ENCODE measurements at regions not wholly inside any gene's neighbourhood (a gene's known extent, or its start where the extent isn't known, plus 50 kb on each side); places are given as distances from the start of the nearest gene placed in this dataset.

GRCh38 chr18:29018976-29019375 is 842.0 kb upstream of the CDH2 start:
- H3K4me3 ChIP-seq (ENCODE audit: control insufficient read depth, low read depth, low read length), result no peak overlapping the region
- DNase-seq (ENCODE audit: low read depth), result no peak
- no peak for TF ChIP-seq CTCF (IDR thresholded peaks at IDR 0.05; ENCODE audit: control insufficient read depth, insufficient read depth, low read depth, low read length, missing control alignments)

GRCh38 chr18:29012883-29013465 is 836.0 kb upstream of the CDH2 start:
- H3K4me3 ChIP-seq (ENCODE audit: control insufficient read depth, low read depth, low read length), result no peak overlapping the region
- TF ChIP-seq CTCF (IDR thresholded peaks at IDR 0.05; ENCODE audit: control insufficient read depth, insufficient read depth, low read depth, low read length, missing control alignments), result no peak
- no peak for DNase-seq (ENCODE audit: low read depth)

GRCh38 chr18:29012364-29012763 is 835.4 kb upstream of the CDH2 start:
- no peak overlapping the region for H3K4me3 ChIP-seq (ENCODE audit: control insufficient read depth, low read depth, low read length)
- no peak for DNase-seq (ENCODE audit: low read depth)
- TF ChIP-seq CTCF (IDR thresholded peaks at IDR 0.05; ENCODE audit: control insufficient read depth, insufficient read depth, low read depth, low read length, missing control alignments), result no peak

GRCh38 chr18:29009250-29009803 is 832.4 kb upstream of the CDH2 start:
- DNase-seq (ENCODE audit: low read depth), result no peak
- H3K4me3 ChIP-seq (ENCODE audit: control insufficient read depth, low read depth, low read length), result no peak overlapping the region
- TF ChIP-seq CTCF (IDR thresholded peaks at IDR 0.05; ENCODE audit: control insufficient read depth, insufficient read depth, low read depth, low read length, missing control alignments), result no peak

GRCh38 chr18:29008809-29009208 is 831.9 kb upstream of the CDH2 start:
- DNase-seq (ENCODE audit: low read depth), result no peak
- no peak overlapping the region for H3K4me3 ChIP-seq (ENCODE audit: control insufficient read depth, low read depth, low read length)
- TF ChIP-seq CTCF (IDR thresholded peaks at IDR 0.05; ENCODE audit: control insufficient read depth, insufficient read depth, low read depth, low read length, missing control alignments), result no peak

GRCh38 chr18:29007986-29008654 is 831.2 kb upstream of the CDH2 start:
- no peak for DNase-seq (ENCODE audit: low read depth)
- no peak for TF ChIP-seq CTCF (IDR thresholded peaks at IDR 0.05; ENCODE audit: control insufficient read depth, insufficient read depth, low read depth, low read length, missing control alignments)

More at GRCh38 chr18:29007986-29008654, 831.2 kb upstream of the CDH2 start:
- no peak overlapping the region for H3K4me3 ChIP-seq (ENCODE audit: control insufficient read depth, low read depth, low read length)
